ENCODE measurements at regions not wholly inside any gene's neighbourhood (a gene's known extent, or its start where the extent isn't known, plus 50 kb on each side); places are given as distances from the start of the nearest gene placed in this dataset.

DNA sequence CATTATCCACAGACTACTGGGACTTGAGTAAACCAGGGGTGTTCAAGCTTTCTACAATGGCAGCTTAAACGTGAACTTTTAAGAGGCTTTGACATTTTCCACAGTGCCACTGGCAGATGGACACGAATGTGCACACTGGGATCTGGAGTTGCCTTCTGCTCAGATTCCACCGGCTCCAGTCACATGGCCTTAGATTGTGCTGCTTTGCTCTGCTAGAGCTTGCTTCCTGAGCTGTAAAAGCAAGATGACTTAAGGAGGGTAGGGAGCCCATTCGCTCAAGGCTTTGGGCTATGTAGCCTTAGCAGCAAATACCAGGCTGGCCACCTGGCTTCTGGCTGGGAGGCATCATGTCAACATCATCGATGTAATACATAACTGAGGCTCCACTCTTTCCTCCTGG lies 436.9 kb downstream of the MED10 start:
- no peak for DNase-seq (ENCODE audit: low read depth)

DNA sequence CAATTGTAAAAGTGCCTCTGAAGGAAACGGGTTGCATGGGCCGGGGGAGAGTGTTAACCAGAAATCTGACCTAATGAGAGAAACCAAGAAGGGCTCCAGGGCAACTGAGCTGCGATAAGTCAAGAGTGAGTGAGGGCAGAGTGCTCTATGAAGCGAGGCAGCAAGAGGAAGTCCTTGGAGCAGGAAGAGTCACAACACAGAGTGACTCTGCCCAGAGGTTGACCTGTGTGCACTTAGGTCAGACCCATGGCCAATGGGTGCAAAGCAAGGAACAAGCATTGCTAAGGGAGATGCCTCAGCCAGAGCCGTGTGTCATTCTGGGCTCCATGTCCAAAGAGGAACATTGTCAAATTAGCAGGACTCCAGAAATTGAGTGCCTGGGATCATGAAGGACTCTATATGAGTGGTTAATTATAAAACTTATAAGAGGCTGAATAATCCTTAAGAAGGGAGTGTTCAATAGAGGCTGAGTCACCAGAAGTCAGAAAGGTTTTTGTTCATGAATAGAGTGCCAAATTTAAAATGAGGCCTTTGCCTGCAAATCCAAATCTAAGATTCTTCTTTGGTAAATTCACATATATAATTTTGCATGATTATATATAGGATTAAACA lies 438.5 kb downstream of the MED10 start:
- no peak for DNase-seq (ENCODE audit: low read depth)

DNA sequence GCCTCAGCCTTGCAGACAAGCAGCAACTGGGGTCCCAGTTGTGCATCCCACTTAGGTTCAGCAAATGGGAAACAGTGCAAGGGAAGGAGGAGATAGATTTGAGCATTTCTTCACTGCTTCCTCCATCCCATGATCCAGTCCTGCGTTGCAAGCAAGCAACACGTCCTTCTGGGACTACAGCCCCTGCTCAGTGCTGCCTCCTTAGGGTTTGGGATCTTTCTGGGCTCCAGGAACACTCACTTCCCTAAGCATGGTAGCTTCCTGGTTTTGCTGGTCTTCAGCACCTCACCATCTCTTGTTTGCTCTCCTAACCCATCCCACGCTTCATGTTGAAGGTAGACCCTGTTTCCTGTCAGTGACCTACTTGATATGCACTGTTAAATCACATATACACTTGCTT lies 444.7 kb downstream of the MED10 start:
- DNase-seq (ENCODE audit: low read depth), result no peak

DNA sequence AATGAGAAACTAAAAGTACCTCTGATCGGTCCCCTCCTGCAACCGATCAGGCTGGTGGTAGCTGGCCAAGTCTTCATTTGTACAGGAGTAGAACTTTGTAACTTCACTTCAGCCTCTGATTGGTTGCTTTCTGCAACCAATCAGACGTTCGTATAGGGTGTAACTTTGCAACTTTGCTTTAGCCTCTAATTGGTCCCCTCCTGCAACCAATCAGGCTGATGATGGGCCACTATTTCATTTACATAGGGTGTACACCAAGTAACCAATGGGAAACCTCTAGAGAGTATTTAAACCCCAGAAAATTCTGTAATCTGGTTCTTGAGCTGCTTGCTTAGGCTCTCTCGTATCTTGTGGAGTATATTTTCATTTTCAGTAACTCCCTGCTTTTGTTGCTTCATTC lies 445.5 kb downstream of the MED10 start:
- DNase-seq (ENCODE audit: low read depth), result no peak

DNA sequence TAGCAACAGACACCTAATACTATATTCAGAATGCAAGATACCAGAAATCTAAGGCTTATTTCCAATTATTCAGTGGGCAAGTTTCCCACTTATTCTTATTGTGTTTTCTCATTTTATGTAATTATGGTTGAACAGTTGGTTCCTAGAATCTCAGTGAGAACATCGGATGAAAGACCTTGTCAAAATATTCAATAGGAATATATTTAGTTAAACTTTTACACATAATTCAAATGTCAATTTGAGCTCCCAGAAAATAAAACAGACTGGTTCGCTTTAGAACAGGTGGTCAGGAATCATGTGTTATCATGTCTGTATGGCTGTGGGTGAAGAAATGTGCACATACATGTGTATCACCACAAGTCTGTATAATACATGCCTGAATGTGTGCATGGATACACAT lies 447.8 kb downstream of the MED10 start:
- DNase-seq (ENCODE audit: low read depth), result no peak

DNA sequence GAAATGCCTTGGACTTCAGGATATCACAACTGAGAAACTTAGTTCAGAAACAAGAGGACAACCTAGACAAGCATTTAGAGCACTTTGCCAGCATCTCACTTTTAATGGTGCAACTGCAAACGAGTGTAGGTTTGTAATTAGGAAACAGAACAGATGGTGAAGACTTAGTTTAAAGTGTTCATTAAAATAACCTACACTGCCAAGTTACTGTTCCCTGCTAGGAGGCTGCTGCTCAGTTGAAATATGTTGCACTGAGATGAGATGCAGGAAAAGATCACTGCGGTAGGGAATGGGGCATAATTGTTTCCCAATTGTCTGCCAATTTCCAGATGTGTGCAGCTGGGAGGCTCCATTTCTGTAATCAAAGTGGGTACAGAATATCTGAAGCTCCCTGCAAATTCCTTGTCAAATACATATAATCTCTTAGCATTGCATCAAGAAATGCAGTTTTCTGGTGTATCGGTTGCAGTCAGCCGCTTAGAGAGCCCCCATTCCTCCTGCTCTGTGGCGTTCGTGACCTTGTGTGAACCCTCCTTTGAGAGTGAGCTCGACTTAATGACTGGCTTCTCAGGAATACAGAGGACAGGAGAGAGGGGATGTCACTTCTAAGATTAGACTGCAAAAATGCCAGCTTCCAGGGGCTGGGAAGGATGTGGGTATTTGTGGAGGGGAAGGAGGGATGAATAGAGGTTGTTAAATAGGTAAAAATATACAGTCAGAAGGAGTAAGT lies 448.9 kb downstream of the MED10 start:
- DNase-seq (ENCODE audit: low read depth), result no peak

DNA sequence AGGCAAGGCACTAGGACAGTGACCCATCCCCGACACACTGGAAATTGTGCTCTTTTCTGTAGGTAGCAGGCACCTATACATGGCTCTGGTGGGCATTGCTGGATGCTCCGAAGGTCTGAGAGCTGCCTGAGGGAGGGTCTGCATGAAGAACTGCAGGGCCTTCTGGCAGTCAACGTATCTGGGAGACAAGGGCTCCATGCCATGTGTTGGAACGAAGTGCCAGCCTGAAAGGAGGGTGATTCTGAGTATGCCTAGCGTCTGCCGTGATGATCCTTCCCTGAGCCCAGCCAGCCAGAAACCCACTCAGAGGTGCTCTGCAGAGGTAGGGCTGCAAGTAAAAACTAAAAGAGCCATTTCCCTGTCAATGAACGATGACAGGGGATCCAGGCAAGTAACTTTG lies 453.2 kb downstream of the MED10 start:
- DNase-seq (ENCODE audit: low read depth), result no peak

DNA sequence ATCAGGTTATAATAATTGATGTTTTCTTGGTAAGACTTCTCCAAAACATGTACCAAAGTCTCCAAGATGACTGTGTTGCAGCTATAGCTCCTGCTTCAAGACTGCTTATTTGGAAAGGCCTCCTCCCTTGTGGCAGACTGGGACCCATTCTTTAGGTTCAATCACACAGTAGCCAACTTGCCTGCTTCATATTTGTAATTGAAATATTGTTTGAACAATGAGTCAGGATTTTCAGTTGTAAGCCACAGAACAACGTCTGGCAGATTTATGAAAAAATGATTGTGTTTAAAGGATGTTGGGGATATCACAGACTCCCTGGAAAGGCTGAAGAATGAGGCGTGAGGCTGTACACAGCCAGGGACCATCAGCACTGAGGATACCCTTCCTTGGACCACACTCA lies 458.9 kb downstream of the MED10 start:
- DNase-seq (ENCODE audit: low read depth), result no peak

DNA sequence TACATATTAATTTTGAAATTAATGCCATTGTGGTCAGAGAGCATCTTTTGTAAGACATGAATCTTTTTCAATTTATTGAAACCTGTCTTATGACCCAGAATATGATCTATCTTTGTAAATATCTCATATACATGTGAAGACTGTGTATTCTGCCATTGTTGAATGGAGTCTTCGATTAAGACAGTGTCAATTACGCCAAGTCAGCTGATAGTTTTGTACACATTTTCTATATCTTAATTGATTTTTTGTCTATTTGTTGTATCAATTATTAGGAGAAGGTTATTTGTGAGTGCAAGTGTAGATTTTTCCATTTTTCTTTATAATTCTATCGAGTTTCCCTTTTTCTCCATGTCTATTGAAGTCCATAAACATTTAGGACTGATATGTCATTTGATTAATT lies 471.6 kb downstream of the MED10 start:
- DNase-seq (ENCODE audit: low read depth), result no peak

DNA sequence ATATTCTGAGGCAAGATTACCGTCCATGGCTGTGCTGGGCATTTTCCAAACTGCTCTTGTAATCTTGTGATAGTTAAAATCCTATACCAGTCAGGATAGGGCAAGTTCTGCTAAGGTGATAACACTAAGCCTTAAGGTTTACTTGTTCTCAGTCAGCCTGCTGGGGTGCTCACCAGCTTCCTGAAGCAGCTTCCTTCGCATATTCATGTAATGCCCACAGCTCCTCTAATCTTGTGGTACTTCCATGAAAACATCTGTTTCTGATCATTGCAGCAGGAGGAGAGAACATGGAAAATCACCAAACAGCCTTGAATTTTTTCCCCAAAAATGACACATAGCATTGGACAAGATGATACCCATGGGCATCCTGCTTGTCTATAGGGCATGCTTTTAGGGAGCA lies 473.2 kb downstream of the MED10 start:
- DNase-seq (ENCODE audit: low read depth), result no peak

DNA sequence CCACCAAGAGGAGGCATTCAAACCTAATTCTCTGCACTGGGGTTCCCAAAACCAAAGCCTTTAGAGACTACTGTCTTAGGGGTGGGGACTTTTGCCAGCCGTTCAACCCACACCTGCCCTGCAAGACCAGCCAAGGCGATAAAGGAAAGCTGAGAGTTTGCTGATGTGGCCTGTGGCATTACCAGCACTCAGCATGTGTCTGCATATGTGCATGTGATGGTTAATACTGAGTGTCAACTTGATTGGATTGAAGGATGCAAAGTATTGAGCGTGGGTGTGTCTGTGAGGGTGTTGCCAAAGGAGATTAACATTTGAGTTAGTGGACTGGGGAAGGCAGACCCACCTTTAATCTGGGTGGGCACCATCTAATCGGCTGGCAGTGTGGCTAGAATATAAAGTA lies 474.2 kb downstream of the MED10 start:
- no peak for DNase-seq (ENCODE audit: low read depth)

DNA sequence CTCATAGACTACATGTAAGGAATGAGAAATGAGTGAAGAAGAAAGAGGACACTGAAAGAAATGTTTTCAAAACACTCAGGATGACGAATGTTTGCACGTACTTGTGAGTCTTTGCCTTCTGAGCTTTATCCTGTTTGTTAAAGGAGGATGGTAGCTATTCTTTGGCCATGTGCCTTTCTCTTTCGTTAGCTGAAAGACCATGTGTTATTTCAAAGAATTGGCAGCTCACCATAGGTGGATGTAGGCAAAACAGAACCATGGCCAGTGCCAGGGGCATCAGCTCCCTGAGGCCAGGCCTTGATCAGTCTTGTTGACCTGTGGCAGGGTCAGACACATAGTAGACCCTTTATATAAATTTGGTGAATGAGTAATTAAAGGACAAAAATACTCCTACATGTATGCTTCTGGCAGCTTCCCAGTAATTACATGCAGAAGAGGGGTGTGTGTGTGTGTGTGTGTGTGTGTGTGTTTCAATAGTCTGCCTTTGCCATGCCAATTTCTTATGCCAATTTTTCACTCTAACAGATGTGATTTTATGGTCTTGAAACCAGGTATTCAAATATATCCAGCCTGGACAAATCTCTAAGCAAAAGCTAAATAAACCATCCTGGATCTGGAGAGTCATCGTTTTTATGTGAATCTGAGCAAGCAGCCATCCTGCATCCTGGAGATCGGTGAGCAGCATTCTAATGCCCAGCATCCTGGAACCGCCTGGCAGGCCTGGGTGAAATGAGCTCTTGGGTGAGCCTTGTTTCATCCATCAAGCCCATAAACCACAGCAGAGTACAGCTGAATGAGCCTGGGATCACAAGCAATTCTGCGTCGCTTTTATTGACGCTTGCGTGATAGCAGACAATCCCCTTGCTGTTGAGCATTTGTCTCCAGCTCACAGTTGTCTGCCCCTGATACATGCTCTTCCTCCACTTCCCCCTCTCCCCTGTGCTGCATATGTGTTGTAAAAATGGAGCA lies 475.4 kb downstream of the MED10 start:
- no peak for DNase-seq (ENCODE audit: low read depth)

DNA sequence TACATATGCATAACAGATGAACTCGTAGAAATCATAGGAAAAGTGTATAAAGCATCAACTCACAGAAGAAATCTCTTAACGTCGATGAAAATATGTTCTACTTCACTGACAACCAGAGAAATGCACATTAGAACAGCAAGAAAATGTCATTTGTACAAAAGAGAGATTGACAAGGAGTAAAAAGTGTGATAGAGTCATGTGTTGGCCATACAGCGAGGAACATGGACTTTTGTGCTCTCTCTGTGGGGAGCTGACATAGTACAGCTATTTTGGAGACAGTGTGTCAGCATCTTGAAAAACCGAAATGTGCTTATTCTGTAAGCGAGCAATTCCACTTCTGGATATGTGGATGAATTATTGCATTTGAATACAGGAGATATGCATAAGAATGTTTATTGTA lies 477.9 kb downstream of the ICE1 start:
- no peak for DNase-seq (ENCODE audit: low read depth)

DNA sequence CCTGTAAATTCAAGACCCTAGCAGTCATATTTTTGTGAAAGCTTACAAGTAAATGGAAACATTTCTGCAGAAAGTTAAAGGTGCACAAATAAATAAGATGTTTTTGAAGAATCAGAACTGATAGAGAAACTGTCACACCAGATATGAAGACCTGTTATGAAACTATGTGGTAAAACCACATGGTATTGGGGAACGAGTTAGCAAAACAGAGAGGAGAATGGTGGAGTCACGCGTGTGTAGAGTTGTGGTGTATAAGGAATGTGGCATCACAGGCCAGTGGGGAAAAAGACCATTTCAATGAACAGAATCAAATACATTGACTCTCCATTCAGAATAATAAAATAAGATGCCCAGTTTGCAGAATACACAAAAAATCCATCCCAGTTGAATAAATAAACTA lies 477.2 kb downstream of the ICE1 start:
- no peak for DNase-seq (ENCODE audit: low read depth)

DNA sequence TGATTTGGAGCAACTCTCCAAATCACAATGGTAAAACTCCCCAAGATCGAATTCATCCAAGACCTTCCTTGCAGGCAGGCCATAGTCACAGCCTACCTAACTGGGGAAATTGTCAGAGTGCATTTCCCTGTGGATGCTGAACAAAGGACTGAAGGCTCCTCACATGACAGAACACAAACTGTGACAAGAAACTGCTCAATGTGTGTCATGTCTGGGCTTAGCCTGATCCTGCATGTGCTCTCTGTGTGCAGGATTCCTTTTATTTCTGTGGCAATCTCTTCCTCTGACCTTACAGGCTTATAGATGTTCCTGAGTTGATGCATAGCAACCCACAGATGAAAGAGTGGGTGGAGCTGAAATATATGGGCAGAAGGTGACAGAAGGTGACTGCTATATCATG lies 465.8 kb downstream of the ICE1 start:
- DNase-seq (ENCODE audit: low read depth), result no peak

DNA sequence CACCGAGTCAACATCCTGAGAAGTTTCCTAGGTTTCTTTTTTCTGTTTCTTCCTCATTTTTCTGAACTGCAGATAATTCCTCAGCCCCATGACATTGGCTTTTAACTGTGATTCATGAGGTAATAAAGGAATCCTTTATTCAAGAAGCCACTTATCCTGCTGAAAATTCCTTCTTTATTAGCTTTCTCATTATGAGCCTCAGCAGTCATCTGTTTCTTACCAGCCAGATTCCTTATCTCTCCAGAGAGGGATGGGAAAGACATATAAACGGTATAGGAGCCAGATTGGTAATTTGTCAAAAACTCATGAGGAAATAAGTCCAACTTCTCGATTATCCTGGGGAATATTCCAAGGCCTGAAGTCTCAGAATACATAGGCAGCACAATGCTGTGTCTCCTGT lies 465.4 kb downstream of the ICE1 start:
- no peak for DNase-seq (ENCODE audit: low read depth)

DNA sequence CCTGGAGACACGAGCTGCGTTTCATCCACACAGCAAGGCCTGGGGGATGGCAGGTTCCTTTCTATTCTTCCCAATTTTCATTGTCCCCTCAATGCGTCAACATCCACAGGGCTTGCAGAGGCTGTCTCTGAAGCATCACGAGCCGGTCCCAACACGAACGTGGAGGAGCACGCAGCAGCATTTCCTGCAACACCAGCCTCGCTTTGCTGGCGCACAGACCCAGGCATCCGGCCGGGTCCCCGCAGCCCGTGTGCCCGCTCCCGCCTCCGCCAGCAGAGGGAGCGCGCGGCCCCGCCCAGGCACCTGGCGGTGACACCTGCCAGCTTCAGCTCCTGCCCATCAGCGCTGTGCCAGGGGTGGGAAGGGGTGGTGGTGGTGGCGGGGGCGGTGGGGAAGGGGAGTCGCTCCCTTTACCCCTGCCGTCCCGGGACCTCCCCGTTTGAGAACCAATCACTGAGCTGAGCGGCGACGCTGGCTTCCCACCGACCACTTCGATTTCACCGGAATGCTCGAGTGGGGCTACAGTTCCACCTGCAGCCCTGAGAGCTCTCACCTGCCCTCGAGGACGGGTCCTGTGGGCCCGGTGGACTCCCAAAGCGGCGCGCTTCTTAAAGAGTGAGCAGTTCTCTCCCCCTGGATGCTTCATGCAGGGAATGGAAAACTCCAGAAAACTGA lies 464.5 kb downstream of the ICE1 start:
- no peak for DNase-seq (ENCODE audit: low read depth)

DNA sequence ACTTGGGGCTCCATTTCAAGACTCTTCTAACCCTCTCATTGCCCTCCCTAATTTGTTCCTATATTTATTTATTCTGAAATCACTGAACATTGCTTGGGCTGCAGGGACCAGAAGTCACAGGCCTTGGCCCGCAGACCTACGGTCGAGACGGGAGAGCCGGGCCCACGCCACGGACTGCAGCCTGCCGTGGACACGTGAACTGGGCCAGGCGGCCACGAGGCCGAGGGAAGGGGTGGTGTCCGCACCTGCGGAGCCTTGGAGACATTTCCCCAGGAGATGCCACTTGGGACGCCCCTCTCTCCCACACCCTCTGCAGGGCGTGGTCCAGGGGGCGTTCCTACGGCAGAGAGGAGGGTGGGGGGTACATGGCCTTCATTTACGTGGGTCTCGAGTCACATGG lies 463.9 kb downstream of the ICE1 start:
- no peak for DNase-seq (ENCODE audit: low read depth)

DNA sequence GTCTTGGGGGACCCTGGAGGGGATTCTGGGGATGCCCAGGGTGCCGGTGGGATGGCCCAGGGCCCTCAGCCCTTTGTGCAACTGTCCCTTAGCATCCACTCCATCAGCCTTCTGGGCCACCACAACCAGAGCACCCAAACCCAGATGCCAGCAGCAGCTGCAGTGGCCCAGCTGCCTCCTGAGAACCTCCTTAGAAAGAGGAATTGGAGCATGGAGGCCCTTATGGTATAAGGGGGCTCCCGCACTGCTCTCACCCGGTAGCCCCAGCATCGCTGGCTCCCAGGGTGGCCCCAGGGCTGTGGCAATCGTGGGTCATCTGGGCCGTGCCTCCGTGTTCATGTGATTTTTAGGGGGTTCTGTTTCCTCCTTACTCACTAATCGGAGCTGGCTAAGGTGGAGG lies 463.3 kb downstream of the ICE1 start:
- no peak for DNase-seq (ENCODE audit: low read depth)

DNA sequence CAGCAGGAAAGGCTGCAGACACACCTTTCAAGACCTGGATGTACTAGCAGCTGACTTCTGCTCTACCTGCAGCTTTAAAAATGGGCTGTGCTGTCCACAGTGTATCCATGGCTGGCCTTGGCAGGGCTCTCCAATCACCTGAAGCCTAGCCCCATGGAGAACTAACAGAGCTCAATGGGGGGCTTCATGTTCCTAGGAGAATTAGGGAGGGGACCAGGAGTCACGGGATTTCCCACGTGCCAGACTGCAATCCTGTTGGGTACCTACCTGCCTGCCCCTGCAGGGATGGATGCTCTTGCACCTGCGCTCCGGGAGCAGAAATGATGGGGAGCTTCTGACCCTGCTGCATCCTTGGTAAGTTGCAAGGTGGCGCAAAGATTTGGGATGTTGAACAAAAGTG lies 462.1 kb downstream of the ICE1 start:
- no peak for DNase-seq (ENCODE audit: low read depth)

DNA sequence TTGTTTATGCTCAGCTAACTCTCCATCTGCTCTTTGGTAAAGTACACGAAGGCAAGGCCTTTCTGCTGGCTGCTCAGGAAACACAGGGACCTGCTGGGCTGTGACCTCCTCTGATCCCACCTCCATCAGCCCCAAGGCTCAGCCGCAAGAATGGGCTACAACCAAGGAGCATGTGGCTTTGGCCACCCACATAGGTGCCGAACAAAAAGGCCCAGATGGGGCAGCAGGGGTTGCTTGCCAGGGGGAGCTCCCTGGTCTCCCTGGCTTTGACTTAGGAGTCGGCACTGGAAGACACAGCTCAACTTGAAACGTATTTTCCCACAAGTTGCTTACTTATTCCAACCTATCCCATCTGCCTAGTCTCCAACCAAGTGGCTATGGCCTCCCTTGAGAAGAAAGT lies 461.1 kb downstream of the ICE1 start:
- DNase-seq (ENCODE audit: low read depth), result no peak

DNA sequence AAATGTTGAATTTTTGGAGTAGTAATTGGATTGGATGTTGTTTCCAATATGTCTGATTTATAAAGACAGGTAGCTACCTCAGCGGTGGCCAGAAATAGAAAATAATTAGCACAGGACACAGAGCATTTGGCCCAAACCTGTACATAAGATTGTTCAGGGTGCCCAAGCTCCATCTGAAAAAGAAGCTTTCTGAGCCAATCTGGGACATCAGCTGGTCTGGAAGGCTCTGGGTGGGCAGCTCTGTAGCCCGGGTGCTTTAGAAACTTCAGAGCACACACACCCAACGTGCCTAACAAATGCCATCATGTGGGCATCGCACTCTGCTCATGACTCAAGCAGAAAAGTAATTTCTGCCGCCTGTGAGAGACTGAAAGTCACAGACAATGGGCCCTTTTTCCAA lies 460.7 kb downstream of the ICE1 start:
- DNase-seq (ENCODE audit: low read depth), result no peak

DNA sequence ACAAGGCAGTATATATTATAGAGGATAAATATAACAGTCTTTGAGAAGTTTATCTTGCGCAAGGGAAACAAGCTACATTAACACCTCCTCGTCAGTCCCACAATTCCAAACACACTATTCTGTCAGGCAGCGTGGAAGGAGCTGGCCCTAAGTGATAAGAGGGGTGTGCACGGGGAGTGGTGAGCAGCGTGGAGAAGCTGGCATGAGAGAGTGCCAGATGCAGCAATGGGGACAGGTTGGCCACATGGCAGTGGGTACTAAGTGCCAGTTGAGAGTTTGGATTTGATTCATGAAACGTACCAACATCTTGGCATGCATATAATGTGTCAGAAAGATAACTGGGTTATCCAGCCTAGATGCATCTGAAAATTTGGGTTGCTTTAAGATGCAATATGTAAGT lies 460.2 kb downstream of the ICE1 start:
- no peak for DNase-seq (ENCODE audit: low read depth)

Measured in GM04504 (cell line).